Mesendoderm (in vitro differentiated cells): ENCODE measurements at regions not wholly inside any gene's neighbourhood (a gene's known extent, or its start where the extent isn't known, plus 50 kb on each side); places are given as distances from the start of the nearest gene placed in this dataset.

ENCODE experiments used
- DNase-seq: peaks from one replicate; pipeline ENCODE4 v3.0.0; 2013
- H2AK5ac ChIP-seq: 2 replicates; pipeline ENCODE4 v1.6.1; 2013; ENCODE audit warnings: low read length, inconsistent platforms
- H2BK120ac ChIP-seq: 2 replicates; pipeline ENCODE4 v1.6.1; 2013; ENCODE audit warnings: low read depth, mild to moderate bottlenecking, low read length, moderate library complexity, mixed read lengths
- H2BK15ac ChIP-seq: replicated peaks from 2 replicates; pipeline ENCODE4 v1.6.1; 2013; ENCODE audit warnings: low read depth, mild to moderate bottlenecking, moderate library complexity
- H2BK5ac ChIP-seq: 2 replicates; pipeline ENCODE4 v1.6.1; 2013; ENCODE audit warnings: low read length, inconsistent platforms
- H3K18ac ChIP-seq: 2 replicates; pipeline ENCODE4 v1.6.1; 2013; ENCODE audit warnings: mild to moderate bottlenecking, low read length, mixed read lengths
- H3K23ac ChIP-seq: one replicate; pipeline ENCODE4 v1.6.1; 2013; ENCODE audit warnings: low read length
- H3K27ac ChIP-seq: 2 replicates; pipeline ENCODE4 v1.5.1; 2013; ENCODE audit warnings: low read depth, mild to moderate bottlenecking, inconsistent platforms, low read length, moderate library complexity
- H3K27me3 ChIP-seq: 2 replicates; pipeline ENCODE4 v1.6.1; 2013; ENCODE audit warnings: low read length, control low read depth, mild to moderate bottlenecking, inconsistent platforms; ENCODE audit not compliant: insufficient read depth, poor library complexity
- H3K36me3 ChIP-seq: 2 replicates; pipeline ENCODE4 v1.6.1; 2013; ENCODE audit warnings: low read length, inconsistent platforms; ENCODE audit not compliant: control insufficient read depth, insufficient read depth
- H3K4ac ChIP-seq: one replicate; pipeline ENCODE4 v1.6.1; 2013; ENCODE audit warnings: low read depth, mild to moderate bottlenecking, low read length, moderate library complexity
- H3K4me1 ChIP-seq: 2 replicates; pipeline ENCODE4 v1.6.1; 2013; ENCODE audit warnings: low read depth, low read length, inconsistent platforms; ENCODE audit not compliant: control insufficient read depth
- H3K4me2 ChIP-seq: 2 replicates; pipeline ENCODE4 v1.6.1; 2013; ENCODE audit warnings: low read length
- H3K4me3 ChIP-seq: 2 replicates; pipeline ENCODE4 v1.5.1; 2013; ENCODE audit warnings: mild to moderate bottlenecking, low read length
- H3K56ac ChIP-seq: one replicate; pipeline ENCODE4 v1.6.1; 2013; ENCODE audit warnings: low read length
- H3K79me1 ChIP-seq: 2 replicates; pipeline ENCODE4 v1.6.1; 2013; ENCODE audit warnings: low read length, inconsistent platforms
- H3K79me2 ChIP-seq: 2 replicates; pipeline ENCODE4 v1.6.1; 2013; ENCODE audit warnings: mild to moderate bottlenecking, low read length; ENCODE audit not compliant: control insufficient read depth, insufficient read depth
- H3K9ac ChIP-seq: 2 replicates; pipeline ENCODE4 v1.6.1; 2013; ENCODE audit warnings: low read length, inconsistent platforms
- H4K5ac ChIP-seq: one replicate; pipeline ENCODE4 v1.6.1; 2013; ENCODE audit warnings: low read length
- H4K8ac ChIP-seq: one replicate; pipeline ENCODE4 v1.6.1; 2013; ENCODE audit warnings: low read depth, mild to moderate bottlenecking, control low read depth, low read length, moderate library complexity
- WGBS: extraction: QIAGEN DNeasy Blood & Tissue Kit; methylation state at CpG from one replicate; pipeline ENCODE4 v1.1.7; 2013; ENCODE audit warnings: low lambda C conversion rate, missing lambda C conversion rate; ENCODE audit not compliant: insufficient coverage; ENCODE audit errors: extremely low coverage; 5-methylcytosine and 5-hydroxymethylcytosine counted together

- H3K23ac ChIP-seq: no peak overlapping the region
- no peak overlapping the region for H3K9ac ChIP-seq
- no peaks in the 10 kb centered on the region for H3K79me1 ChIP-seq
- H2BK15ac ChIP-seq: no peak overlapping the region
- no peaks in the 10 kb centered on the region for H3K36me3 ChIP-seq
- no peak overlapping the region for H3K4ac ChIP-seq
- no peaks in the 10 kb centered on the region for H3K27me3 ChIP-seq
- no peak overlapping the region for H2BK5ac ChIP-seq
- H3K4me3 ChIP-seq: no peak overlapping the region
- no peak overlapping the region for H4K5ac ChIP-seq
- no peak overlapping the region for H3K18ac ChIP-seq
- no peaks in the 10 kb centered on the region for H3K4me1 ChIP-seq
- no peak overlapping the region for H4K8ac ChIP-seq
- no peak overlapping the region for H3K56ac ChIP-seq
- H2BK120ac ChIP-seq: no peak overlapping the region
- no peak overlapping the region for H3K27ac ChIP-seq
- H3K79me2 ChIP-seq: no peaks in the 10 kb centered on the region
- no peak for DNase-seq
- H3K4me2 ChIP-seq: no peak overlapping the region
- WGBS: no CpG with 5 or more reads among the region's 5 CpGs
- H2AK5ac ChIP-seq: no peak overlapping the region
These were observed 165.0 kb upstream of the PARD3B start for GRCh38 chr2:204380141-204380881.

DNA sequence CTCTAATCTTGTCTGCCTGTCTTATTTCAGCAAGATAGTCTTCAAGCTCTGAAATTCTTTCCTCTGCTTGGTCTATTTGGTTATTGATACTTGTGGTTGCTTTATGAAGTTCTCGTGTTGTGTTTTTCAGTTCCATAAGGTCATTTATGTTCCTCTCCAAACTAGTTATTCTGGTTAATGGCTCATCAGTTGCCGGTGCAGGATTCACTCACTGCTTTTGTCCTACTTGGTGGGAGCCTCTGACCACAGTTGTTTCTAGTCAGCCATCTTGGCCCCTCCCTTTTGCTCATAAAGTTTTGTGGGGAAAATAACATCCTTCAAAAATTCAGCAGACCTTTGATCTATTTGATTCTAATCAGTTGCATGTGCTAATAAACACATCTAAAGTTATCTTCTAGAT, 158.6 kb upstream of the PARD3B start:
- Histone ChIP-seq H2BK5ac (no peak overlapping the region), H3K4me3 (no peak overlapping the region), H3K79me2 (no peaks in the 10 kb centered on the region), H2AK5ac (no peak overlapping the region), H3K79me1 (no peaks in the 10 kb centered on the region), H3K18ac (no peak overlapping the region), H3K56ac (no peak overlapping the region), H3K23ac (no peak overlapping the region), H3K27ac (no peak overlapping the region), H3K4me2 (no peak overlapping the region), H3K36me3 (no peaks in the 10 kb centered on the region), H3K4me1 (no peaks in the 10 kb centered on the region), H2BK15ac (no peak overlapping the region), H4K5ac (no peak overlapping the region), H3K9ac (no peak overlapping the region), H3K27me3 (no peaks in the 10 kb centered on the region), H4K8ac (no peak overlapping the region), H3K4ac (no peak overlapping the region), H2BK120ac (no peak overlapping the region)
- no CpG with 5 or more reads among the region's 2 CpGs for WGBS
- DNase-seq: no peak

DNA sequence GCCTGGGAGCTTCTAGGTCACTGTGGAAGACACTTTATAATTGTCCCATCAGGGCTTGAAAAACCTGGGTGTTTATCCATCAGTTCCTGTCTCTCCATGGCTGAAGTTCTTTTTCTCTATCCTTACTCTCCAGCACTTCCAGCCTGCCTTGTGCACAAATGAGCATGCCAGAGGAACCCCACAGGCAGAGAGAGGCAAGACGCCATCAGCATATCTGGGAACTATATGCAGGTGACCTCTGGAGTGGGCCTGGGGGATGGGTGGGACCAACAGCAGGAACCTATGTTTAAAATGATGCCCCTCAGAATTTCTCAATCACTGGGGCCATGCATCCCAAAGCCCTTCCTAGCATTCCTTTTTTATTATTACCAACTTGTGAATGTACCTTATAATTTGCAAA, 156.2 kb upstream of the PARD3B start:
- Histone ChIP-seq H3K79me2 (no peaks in the 10 kb centered on the region), H3K4ac (no peak overlapping the region), H3K4me1 (no peaks in the 10 kb centered on the region), H2BK15ac (no peak overlapping the region), H2BK120ac (no peak overlapping the region), H3K23ac (no peak overlapping the region), H3K4me3 (no peak overlapping the region), H4K8ac (no peak overlapping the region), H3K79me1 (no peaks in the 10 kb centered on the region), H2AK5ac (no peak overlapping the region), H3K9ac (no peak overlapping the region), H3K4me2 (no peak overlapping the region), H3K36me3 (no peaks in the 10 kb centered on the region), H3K56ac (no peak overlapping the region), H4K5ac (no peak overlapping the region), H3K27me3 (no peaks in the 10 kb centered on the region), H2BK5ac (no peak overlapping the region), H3K18ac (no peak overlapping the region), H3K27ac (no peak overlapping the region)
- DNase-seq: no peak
- WGBS: no CpG with 5 or more reads among the region's 1 CpG

DNA sequence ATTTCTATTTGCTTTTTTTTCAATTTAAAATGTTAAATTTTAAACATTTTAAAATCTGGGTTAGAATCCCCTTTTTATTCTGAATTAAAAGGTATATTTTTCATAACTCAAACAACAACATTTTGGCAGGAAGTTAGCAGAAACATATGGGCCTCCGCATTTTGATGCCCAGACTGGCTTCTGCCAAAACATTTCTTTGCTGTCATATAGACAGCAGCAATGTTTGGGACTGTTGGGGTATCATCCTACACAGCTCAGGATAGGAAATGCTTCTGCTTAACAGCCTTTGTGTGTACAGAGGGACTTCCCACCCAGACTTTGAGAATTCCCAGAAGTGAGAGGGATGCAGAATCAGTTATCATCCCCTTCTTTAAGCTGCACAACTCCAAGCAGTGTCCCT, 155.4 kb upstream of the PARD3B start:
- Histone ChIP-seq H3K4me3 (no peak overlapping the region), H3K27ac (no peak overlapping the region), H3K23ac (no peak overlapping the region), H3K4me2 (no peak overlapping the region), H4K5ac (no peak overlapping the region), H3K36me3 (no peaks in the 10 kb centered on the region), H4K8ac (no peak overlapping the region), H3K18ac (no peak overlapping the region), H3K79me2 (no peaks in the 10 kb centered on the region), H3K27me3 (no peaks in the 10 kb centered on the region), H3K56ac (no peak overlapping the region), H2AK5ac (no peak overlapping the region), H3K79me1 (no peaks in the 10 kb centered on the region), H2BK15ac (no peak overlapping the region), H2BK120ac (no peak overlapping the region), H3K9ac (no peak overlapping the region), H2BK5ac (no peak overlapping the region), H3K4ac (no peak overlapping the region), H3K4me1 (no peaks in the 10 kb centered on the region)
- no CpG with 5 or more reads among the region's 1 CpG for WGBS
- no peak for DNase-seq

GRCh38 chr2:204395539-204395938, 149.7 kb upstream of the PARD3B start:
- H3K9ac ChIP-seq: no peak overlapping the region
- H2AK5ac ChIP-seq: no peak overlapping the region
- no peak overlapping the region for H4K5ac ChIP-seq
- no peak overlapping the region for H3K23ac ChIP-seq
- no peak overlapping the region for H4K8ac ChIP-seq
- no peak overlapping the region for H3K4ac ChIP-seq
- H2BK15ac ChIP-seq: no peak overlapping the region
- no peak overlapping the region for H3K4me3 ChIP-seq
- no peak for DNase-seq
- no peak overlapping the region for H3K56ac ChIP-seq
- H3K4me1 ChIP-seq: no peaks in the 10 kb centered on the region
- H3K4me2 ChIP-seq: no peak overlapping the region
- H3K36me3 ChIP-seq: no peaks in the 10 kb centered on the region
- H2BK120ac ChIP-seq: no peak overlapping the region
- H3K79me2 ChIP-seq: no peaks in the 10 kb centered on the region
- no CpG with 5 or more reads among the region's 4 CpGs for WGBS
- no peaks in the 10 kb centered on the region for H3K27me3 ChIP-seq
- no peak overlapping the region for H2BK5ac ChIP-seq
- no peak overlapping the region for H3K18ac ChIP-seq
- no peak overlapping the region for H3K27ac ChIP-seq
- no peaks in the 10 kb centered on the region for H3K79me1 ChIP-seq

DNA sequence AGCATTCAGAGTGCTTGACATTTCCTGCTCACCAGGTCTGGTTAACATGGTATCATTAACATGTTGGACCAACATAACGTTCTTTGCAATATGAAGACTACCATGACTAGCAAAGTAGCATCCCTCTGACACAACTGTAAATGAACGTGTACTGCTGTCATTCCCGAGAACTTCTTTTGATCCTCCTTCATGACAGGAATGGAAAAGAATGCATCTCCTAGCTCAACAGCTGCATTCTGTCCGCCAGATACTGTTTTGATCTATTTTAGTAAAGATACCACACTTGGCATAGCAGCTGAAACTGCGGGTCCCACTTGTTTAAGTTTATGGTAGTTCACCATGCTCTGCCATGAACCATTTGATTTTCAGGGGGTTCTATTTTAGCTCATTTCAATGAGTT, 144.2 kb upstream of the PARD3B start:
- H3K27me3 ChIP-seq: no peaks in the 10 kb centered on the region

More for the DNA sequence above, 144.2 kb upstream of the PARD3B start:
- H2BK120ac ChIP-seq: no peak overlapping the region
- no peak overlapping the region for H3K23ac ChIP-seq
- no peak overlapping the region for H3K4ac ChIP-seq
- no CpG with 5 or more reads among the region's 5 CpGs for WGBS
- no peaks in the 10 kb centered on the region for H3K79me2 ChIP-seq
- H3K4me3 ChIP-seq: no peak overlapping the region
- no peaks in the 10 kb centered on the region for H3K36me3 ChIP-seq
- no peak overlapping the region for H2BK15ac ChIP-seq
- no peak overlapping the region for H2AK5ac ChIP-seq
- no peak overlapping the region for H3K4me2 ChIP-seq
- no peak overlapping the region for H3K27ac ChIP-seq
- H2BK5ac ChIP-seq: no peak overlapping the region
- H3K9ac ChIP-seq: no peak overlapping the region
- no peak overlapping the region for H4K5ac ChIP-seq
- no peak overlapping the region for H3K56ac ChIP-seq
- no peak overlapping the region for H4K8ac ChIP-seq
- H3K4me1 ChIP-seq: no peaks in the 10 kb centered on the region
- H3K18ac ChIP-seq: no peak overlapping the region
- no peak for DNase-seq
- no peaks in the 10 kb centered on the region for H3K79me1 ChIP-seq
